ENCODE measurements at regions not wholly inside any gene's neighbourhood (a gene's known extent, or its start where the extent isn't known, plus 50 kb on each side); places are given as distances from the start of the nearest gene placed in this dataset.

GRCh38 chr18:45328296-45328695 is 287.0 kb upstream of the SLC14A2 start:
- H3K4me1 Mint-ChIP-seq = no peaks in the 10 kb centered on the region
- ATAC-seq (ENCODE audit: low read depth) (no peak), DNase-seq (no peak)
- H3K36me3 Mint-ChIP-seq (ENCODE audit: low read depth) = no peaks in the 10 kb centered on the region
- no peak overlapping the region for H3K27ac Mint-ChIP-seq
- H3K9me3 Mint-ChIP-seq = no peaks in the 10 kb centered on the region
- ChIA-PET POLR2A (no interaction called here), CTCF (no interaction called here)
- TF ChIP-seq, protein P1, sequence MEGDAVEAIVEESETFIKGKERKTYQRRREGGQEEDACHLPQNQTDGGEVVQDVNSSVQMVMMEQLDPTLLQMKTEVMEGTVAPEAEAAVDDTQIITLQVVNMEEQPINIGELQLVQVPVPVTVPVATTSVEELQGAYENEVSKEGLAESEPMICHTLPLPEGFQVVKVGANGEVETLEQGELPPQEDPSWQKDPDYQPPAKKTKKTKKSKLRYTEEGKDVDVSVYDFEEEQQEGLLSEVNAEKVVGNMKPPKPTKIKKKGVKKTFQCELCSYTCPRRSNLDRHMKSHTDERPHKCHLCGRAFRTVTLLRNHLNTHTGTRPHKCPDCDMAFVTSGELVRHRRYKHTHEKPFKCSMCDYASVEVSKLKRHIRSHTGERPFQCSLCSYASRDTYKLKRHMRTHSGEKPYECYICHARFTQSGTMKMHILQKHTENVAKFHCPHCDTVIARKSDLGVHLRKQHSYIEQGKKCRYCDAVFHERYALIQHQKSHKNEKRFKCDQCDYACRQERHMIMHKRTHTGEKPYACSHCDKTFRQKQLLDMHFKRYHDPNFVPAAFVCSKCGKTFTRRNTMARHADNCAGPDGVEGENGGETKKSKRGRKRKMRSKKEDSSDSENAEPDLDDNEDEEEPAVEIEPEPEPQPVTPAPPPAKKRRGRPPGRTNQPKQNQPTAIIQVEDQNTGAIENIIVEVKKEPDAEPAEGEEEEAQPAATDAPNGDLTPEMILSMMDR (IDR thresholded peaks at IDR 0.05) = no peak
- intact Hi-C loops (cut with micrococcal nuclease) = no loop called here
- no peak overlapping the region for H3K4me3 Mint-ChIP-seq
- peaks cover 37% of the 10 kb centered on the region for H3K27me3 Mint-ChIP-seq

DNA sequence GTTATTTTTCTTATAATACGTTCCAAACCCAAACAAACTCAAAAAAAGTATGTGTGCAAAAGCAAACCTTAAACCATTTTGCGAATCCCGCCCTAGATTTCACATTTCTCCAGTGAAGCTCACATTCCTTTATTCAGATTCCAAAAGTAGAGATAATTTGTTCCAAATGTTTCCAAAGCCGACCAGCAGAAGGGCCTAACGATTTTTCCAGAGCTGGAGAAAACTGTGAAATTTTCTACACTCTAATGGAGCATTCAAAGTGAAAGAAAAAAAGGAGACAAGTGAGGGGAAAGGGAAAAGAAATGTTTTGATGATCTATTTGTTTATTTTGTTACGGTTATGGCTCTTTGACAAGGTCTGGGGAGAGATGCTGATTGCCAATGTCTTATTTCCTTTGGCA is 286.5 kb upstream of the SLC14A2 start:
- Mint-ChIP-seq H3K36me3 (ENCODE audit: low read depth) (no peaks in the 10 kb centered on the region), H3K4me3 (no peak overlapping the region), H3K27ac (no peak overlapping the region), H3K4me1 (no peaks in the 10 kb centered on the region), H3K27me3 (peaks cover 37% of the 10 kb centered on the region), H3K9me3 (no peaks in the 10 kb centered on the region)
- ATAC-seq (ENCODE audit: low read depth) (no peak), DNase-seq (no peak)
- TF ChIP-seq, protein P1 (IDR thresholded peaks at IDR 0.05) = no peak
- intact Hi-C loops (cut with micrococcal nuclease) = no loop called here
- ChIA-PET CTCF (no interaction called here), POLR2A (no interaction called here)

- Mint-ChIP-seq H3K36me3 (ENCODE audit: low read depth) (no peaks in the 10 kb centered on the region), H3K4me1 (no peaks in the 10 kb centered on the region), H3K27me3 (peaks cover 37% of the 10 kb centered on the region), H3K27ac (no peak overlapping the region), H3K4me3 (no peak overlapping the region), H3K9me3 (no peaks in the 10 kb centered on the region)
- ATAC-seq (ENCODE audit: low read depth) (no peak), DNase-seq (no peak)
- TF ChIP-seq, protein P1 (IDR thresholded peaks at IDR 0.05) = no peak
- ChIA-PET POLR2A (no interaction called here), CTCF (no interaction called here)
- intact Hi-C loops (cut with micrococcal nuclease) = no loop called here
These were observed 286.0 kb upstream of the SLC14A2 start for GRCh38 chr18:45329316-45329715.

DNA sequence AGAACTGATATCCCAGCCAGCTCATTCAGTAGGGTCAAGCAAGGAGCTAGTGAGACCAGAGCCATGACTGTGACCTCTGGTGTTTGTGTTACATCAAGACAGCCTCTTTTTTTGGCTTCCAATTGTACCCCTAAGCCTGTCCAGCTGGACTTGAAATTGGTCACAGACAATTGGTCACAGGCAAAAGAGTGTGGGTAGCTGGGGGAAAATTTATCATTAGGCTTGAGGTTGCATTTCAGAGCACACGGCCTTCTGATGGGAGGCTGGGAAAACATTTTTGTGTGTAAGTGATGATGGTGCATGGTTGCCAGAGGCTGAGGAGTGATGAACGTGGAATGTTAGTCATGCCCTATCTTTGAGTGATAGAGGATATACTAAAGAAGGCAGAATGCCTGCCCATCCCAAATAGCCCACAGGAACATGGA is 285.1 kb upstream of the SLC14A2 start:
- no peak overlapping the region for H3K4me3 Mint-ChIP-seq
- DNase-seq (no peak), ATAC-seq (ENCODE audit: low read depth) (no peak)
- ChIA-PET POLR2A (no interaction called here), CTCF (no interaction called here)
- intact Hi-C loops (cut with micrococcal nuclease) = no loop called here
- no peaks in the 10 kb centered on the region for H3K9me3 Mint-ChIP-seq
- no peak overlapping the region for H3K27ac Mint-ChIP-seq
- TF ChIP-seq, protein P1 (IDR thresholded peaks at IDR 0.05) = no peak
- no peaks in the 10 kb centered on the region for H3K36me3 Mint-ChIP-seq (ENCODE audit: low read depth)
- H3K27me3 Mint-ChIP-seq = peaks cover 33% of the 10 kb centered on the region
- H3K4me1 Mint-ChIP-seq = no peaks in the 10 kb centered on the region

GRCh38 chr18:45332871-45333270 is 282.4 kb upstream of the SLC14A2 start:
- no peak overlapping the region for H3K27ac Mint-ChIP-seq
- intact Hi-C loops (cut with micrococcal nuclease) = no loop called here
- H3K9me3 Mint-ChIP-seq = no peaks in the 10 kb centered on the region
- H3K36me3 Mint-ChIP-seq (ENCODE audit: low read depth) = no peaks in the 10 kb centered on the region
- ChIA-PET CTCF (no interaction called here), POLR2A (no interaction called here)
- H3K27me3 Mint-ChIP-seq = peaks cover 27% of the 10 kb centered on the region
- H3K4me3 Mint-ChIP-seq = no peak overlapping the region
- TF ChIP-seq, protein P1 (IDR thresholded peaks at IDR 0.05) = no peak
- ATAC-seq (ENCODE audit: low read depth) (no peak), DNase-seq (no peak)
- no peaks in the 10 kb centered on the region for H3K4me1 Mint-ChIP-seq
